HEK293 (cell line): ENCODE measurements at regions not wholly inside any gene's neighbourhood (a gene's known extent, or its start where the extent isn't known, plus 50 kb on each side); places are given as distances from the start of the nearest gene placed in this dataset.

Experiments used
- BCL11A ChIP-seq: fragments of 450-650 bp; formaldehyde crosslinking; IDR thresholded peaks from 2 replicates; pipeline ENCODE4 v1.5.1; 2016; ENCODE audit warnings: low read depth, missing biosample characterization, missing genetic modification characterization
- HIC1 ChIP-seq: fragments of 450-650 bp; formaldehyde crosslinking; IDR thresholded peaks from 2 replicates; pipeline ENCODE4 v1.5.1; 2016; ENCODE audit warnings: missing biosample characterization, missing genetic modification characterization
- KLF10 ChIP-seq: fragments of 450-650 bp; IDR thresholded peaks from 2 replicates; pipeline ENCODE4 v1.5.1; 2018; ENCODE audit warnings: missing biosample characterization, mild to moderate bottlenecking, missing genetic modification characterization
- OVOL3 ChIP-seq: fragments of 450-650 bp; formaldehyde crosslinking; IDR thresholded peaks from 2 replicates; pipeline ENCODE4 v1.5.1; 2016; ENCODE audit warnings: missing biosample characterization, missing genetic modification characterization
- PATZ1 ChIP-seq: fragments of 450-650 bp; formaldehyde crosslinking; IDR thresholded peaks from 2 replicates; pipeline ENCODE4 v1.5.1; 2016; ENCODE audit warnings: missing biosample characterization, missing genetic modification characterization
- RBAK ChIP-seq: fragments of 450-650 bp; formaldehyde crosslinking; IDR thresholded peaks from 2 replicates; pipeline ENCODE4 v1.5.1; 2016; ENCODE audit warnings: missing biosample characterization, missing genetic modification characterization
- SETDB1 ChIP-seq: IDR thresholded peaks from one replicate; pipeline ENCODE4 v1.6.1; 2017; ENCODE audit warnings: mild to moderate bottlenecking, low read length, moderate library complexity, mixed read lengths; ENCODE audit not compliant: insufficient read length
- SP2 ChIP-seq: fragments of 450-650 bp; formaldehyde crosslinking; IDR thresholded peaks from 2 replicates; pipeline ENCODE4 v1.5.1; 2016; ENCODE audit warnings: missing biosample characterization, missing genetic modification characterization
- SP3 ChIP-seq: fragments of 450-650 bp; formaldehyde crosslinking; IDR thresholded peaks from 2 replicates; pipeline ENCODE4 v1.5.1; 2016; ENCODE audit warnings: missing biosample characterization, missing genetic modification characterization
- SP7 ChIP-seq: fragments of 450-650 bp; formaldehyde crosslinking; IDR thresholded peaks from 2 replicates; pipeline ENCODE4 v1.5.1; 2016; ENCODE audit warnings: missing biosample characterization, missing genetic modification characterization
- TSHZ1 ChIP-seq: fragments of 450-650 bp; formaldehyde crosslinking; IDR thresholded peaks from 2 replicates; pipeline ENCODE4 v1.5.1; 2016; ENCODE audit warnings: missing biosample characterization, missing genetic modification characterization, borderline replicate concordance
- WT1 ChIP-seq: fragments of 450-650 bp; formaldehyde crosslinking; IDR thresholded peaks from 2 replicates; pipeline ENCODE4 v1.5.1; 2016; ENCODE audit warnings: missing biosample characterization, missing genetic modification characterization
- YY2 ChIP-seq: fragments of 450-650 bp; formaldehyde crosslinking; IDR thresholded peaks from 2 replicates; pipeline ENCODE4 v1.5.1; 2016; ENCODE audit warnings: missing biosample characterization, missing genetic modification characterization
- ZBTB44 ChIP-seq: fragments of 450-650 bp; IDR thresholded peaks from 2 replicates; pipeline ENCODE4 v1.5.1; 2018; ENCODE audit warnings: missing biosample characterization, mild to moderate bottlenecking, missing genetic modification characterization
- ZBTB7A ChIP-seq: fragments of 450-650 bp; formaldehyde crosslinking; IDR thresholded peaks from 2 replicates; pipeline ENCODE4 v1.5.1; 2016; ENCODE audit warnings: low read depth, missing biosample characterization, missing genetic modification characterization
- ZEB2 ChIP-seq: fragments of 450-650 bp; formaldehyde crosslinking; IDR thresholded peaks from 2 replicates; pipeline ENCODE4 v1.5.1; 2016; ENCODE audit warnings: missing biosample characterization, missing genetic modification characterization
- ZFP37 ChIP-seq: fragments of 450-650 bp; formaldehyde crosslinking; IDR thresholded peaks from 2 replicates; pipeline ENCODE4 v1.5.1; 2016; ENCODE audit warnings: missing biosample characterization, missing genetic modification characterization
- ZIC2 ChIP-seq: fragments of 450-650 bp; formaldehyde crosslinking; IDR thresholded peaks from 2 replicates; pipeline ENCODE4 v1.5.1; 2016; ENCODE audit warnings: missing biosample characterization, missing genetic modification characterization
- ZNF184 ChIP-seq: fragments of 450-650 bp; IDR thresholded peaks from 2 replicates; pipeline ENCODE4 v1.5.1; 2018; ENCODE audit warnings: missing biosample characterization, mild to moderate bottlenecking, missing genetic modification characterization
- ZNF366 ChIP-seq: fragments of 450-650 bp; formaldehyde crosslinking; conservative IDR thresholded peaks from 2 replicates; pipeline ENCODE4 v1.5.1; 2016; ENCODE audit warnings: missing biosample characterization, missing genetic modification characterization
- ZNF501 ChIP-seq: fragments of 450-650 bp; formaldehyde crosslinking; IDR thresholded peaks from 2 replicates; pipeline ENCODE4 v1.5.1; 2016; ENCODE audit warnings: missing biosample characterization, missing genetic modification characterization
- ZNF521 ChIP-seq: fragments of 450-650 bp; formaldehyde crosslinking; IDR thresholded peaks from 2 replicates; pipeline ENCODE4 v1.5.1; 2017; ENCODE audit warnings: missing biosample characterization, mild to moderate bottlenecking, missing genetic modification characterization
- ZNF558 ChIP-seq: fragments of 450-650 bp; formaldehyde crosslinking; IDR thresholded peaks from 2 replicates; pipeline ENCODE4 v1.5.1; 2016; ENCODE audit warnings: missing biosample characterization, missing genetic modification characterization
- ZNF580 ChIP-seq: fragments of 450-650 bp; formaldehyde crosslinking; IDR thresholded peaks from 2 replicates; pipeline ENCODE4 v1.5.1; 2016; ENCODE audit warnings: missing biosample characterization, missing genetic modification characterization
- ZNF585B ChIP-seq: fragments of 450-650 bp; formaldehyde crosslinking; IDR thresholded peaks from 2 replicates; pipeline ENCODE4 v1.5.1; 2016; ENCODE audit warnings: missing biosample characterization, missing genetic modification characterization
- ZNF596 ChIP-seq: fragments of 450-650 bp; IDR thresholded peaks from 2 replicates; pipeline ENCODE4 v1.5.0; 2018; ENCODE audit warnings: missing biosample characterization, mild to moderate bottlenecking, missing genetic modification characterization, moderate library complexity
- ZNF677 ChIP-seq: fragments of 450-650 bp; IDR thresholded peaks from 2 replicates; pipeline ENCODE4 v1.5.0; 2018; ENCODE audit warnings: missing biosample characterization, mild to moderate bottlenecking, missing genetic modification characterization, moderate library complexity
- ZSCAN30 ChIP-seq: fragments of 450-650 bp; IDR thresholded peaks from 2 replicates; pipeline ENCODE4 v1.5.1; 2018; ENCODE audit warnings: missing biosample characterization, mild to moderate bottlenecking, missing genetic modification characterization, moderate library complexity
- TF ChIP-seq, protein P1 (sequence below): fragments of 450-650 bp; formaldehyde crosslinking; IDR thresholded peaks from 2 replicates; pipeline ENCODE4 v1.5.1; 2016; ENCODE audit warnings: missing biosample characterization, missing genetic modification characterization, borderline replicate concordance

DNA sequence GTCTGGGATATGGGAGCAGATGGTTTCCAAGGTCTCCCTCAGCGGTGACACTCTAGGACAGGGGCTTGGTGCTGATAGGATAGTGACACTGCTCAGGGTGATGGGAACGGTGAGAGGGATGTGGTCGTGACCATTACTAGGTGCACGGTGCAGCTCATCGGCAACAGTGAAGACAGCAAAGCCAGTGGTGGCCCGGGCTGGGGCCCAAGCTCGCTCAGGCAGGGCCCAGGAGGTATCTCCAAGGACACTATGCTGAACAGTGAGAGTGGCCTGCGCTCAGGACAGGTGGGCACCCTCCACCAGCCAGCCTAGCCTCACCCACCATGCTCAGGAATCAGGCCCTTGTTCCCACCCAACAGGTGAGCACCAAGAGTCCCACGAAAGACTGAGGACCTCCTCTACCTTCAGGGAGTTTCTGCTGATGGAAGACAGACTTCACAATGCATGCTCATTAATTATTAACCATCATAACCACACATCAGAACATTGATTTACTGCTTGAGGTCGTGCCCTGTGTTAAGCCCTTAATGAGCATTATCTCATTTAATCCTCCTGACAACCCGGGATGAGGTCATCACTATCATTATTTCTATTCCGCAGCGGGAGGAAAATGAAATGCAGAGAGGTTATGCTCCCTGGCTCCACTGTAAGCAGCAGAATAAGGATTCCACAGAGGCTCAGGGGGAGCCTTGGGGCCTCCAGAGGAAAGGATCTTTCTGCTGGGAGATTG lies 269.4 kb downstream of the UACA start (continued):
- TF ChIP-seq ZBTB44 (tag by site-specific recombination) (peak; percentile 85; the same call in 1 of the 2 replicates), BCL11A (tag by site-specific recombination) (peak; percentile 100), ZNF366 (tag by site-specific recombination) (peak; percentile 99), ZNF184 (tag by site-specific recombination) (peak; percentile 86), ZNF677 (tag by site-specific recombination) (no peak), ZIC2 (peak; percentile 87), SETDB1 (no peak), ZSCAN30 (tag by site-specific recombination) (peak; percentile 72; the same call in 1 of the 2 replicates), KLF10 (tag by site-specific recombination) (peak; percentile 87), SP7 (tag by site-specific recombination) (peak; percentile 100), WT1 (tag by site-specific recombination) (peak; percentile 99), SP3 (tag by site-specific recombination) (peak; percentile 48; the same call in 1 of the 2 replicates), ZNF501 (tag by site-specific recombination) (peak; percentile 76), RBAK (tag by site-specific recombination) (peak; percentile 38; the same call in 1 of the 2 replicates), SP2 (tag by site-specific recombination) (peak; percentile 44), ZNF596 (tag by site-specific recombination) (0 out of 2 replicates have a peak, but pooled peaks have one; percentile 11), ZNF580 (tag by site-specific recombination) (peak; percentile 83), ZNF521 (tag by site-specific recombination) (no peak), ZNF585B (tag by site-specific recombination) (no peak), ZFP37 (peak; percentile 86), ZNF558 (peak; percentile 87), OVOL3 (tag by site-specific recombination) (0 out of 2 replicates have a peak, but pooled peaks have one; percentile 59), ZEB2 (tag by site-specific recombination) (peak; percentile 100), TSHZ1 (tag by site-specific recombination) (peak; percentile 100), ZBTB7A (tag by site-specific recombination) (peak; percentile 96), PATZ1 (peak; percentile 90), YY2 (peak; percentile 49; the same call in 1 of the 2 replicates), HIC1 (tag by site-specific recombination) (peak; percentile 99)
- TF ChIP-seq, protein P1, sequence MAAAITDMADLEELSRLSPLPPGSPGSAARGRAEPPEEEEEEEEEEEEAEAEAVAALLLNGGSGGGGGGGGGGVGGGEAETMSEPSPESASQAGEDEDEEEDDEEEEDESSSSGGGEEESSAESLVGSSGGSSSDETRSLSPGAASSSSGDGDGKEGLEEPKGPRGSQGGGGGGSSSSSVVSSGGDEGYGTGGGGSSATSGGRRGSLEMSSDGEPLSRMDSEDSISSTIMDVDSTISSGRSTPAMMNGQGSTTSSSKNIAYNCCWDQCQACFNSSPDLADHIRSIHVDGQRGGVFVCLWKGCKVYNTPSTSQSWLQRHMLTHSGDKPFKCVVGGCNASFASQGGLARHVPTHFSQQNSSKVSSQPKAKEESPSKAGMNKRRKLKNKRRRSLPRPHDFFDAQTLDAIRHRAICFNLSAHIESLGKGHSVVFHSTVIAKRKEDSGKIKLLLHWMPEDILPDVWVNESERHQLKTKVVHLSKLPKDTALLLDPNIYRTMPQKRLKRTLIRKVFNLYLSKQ (tag by site-specific recombination): no peak
